UCSD-AML1 (cell line): ENCODE measurements at regions not wholly inside any gene's neighbourhood (a gene's known extent, or its start where the extent isn't known, plus 50 kb on each side); places are given as distances from the start of the nearest gene placed in this dataset.
"Not testable (repeated sequence)": the region's sequence is repeated elsewhere in the genome, so short reads cannot be mapped to it uniquely, and the experiment has no call there.

Source experiments
- DNase-seq: peaks from one replicate; lab custom pipeline; 2025; ENCODE audit not compliant: unreplicated experiment; lab: John Stamatoyannopoulos, UW

DNA sequence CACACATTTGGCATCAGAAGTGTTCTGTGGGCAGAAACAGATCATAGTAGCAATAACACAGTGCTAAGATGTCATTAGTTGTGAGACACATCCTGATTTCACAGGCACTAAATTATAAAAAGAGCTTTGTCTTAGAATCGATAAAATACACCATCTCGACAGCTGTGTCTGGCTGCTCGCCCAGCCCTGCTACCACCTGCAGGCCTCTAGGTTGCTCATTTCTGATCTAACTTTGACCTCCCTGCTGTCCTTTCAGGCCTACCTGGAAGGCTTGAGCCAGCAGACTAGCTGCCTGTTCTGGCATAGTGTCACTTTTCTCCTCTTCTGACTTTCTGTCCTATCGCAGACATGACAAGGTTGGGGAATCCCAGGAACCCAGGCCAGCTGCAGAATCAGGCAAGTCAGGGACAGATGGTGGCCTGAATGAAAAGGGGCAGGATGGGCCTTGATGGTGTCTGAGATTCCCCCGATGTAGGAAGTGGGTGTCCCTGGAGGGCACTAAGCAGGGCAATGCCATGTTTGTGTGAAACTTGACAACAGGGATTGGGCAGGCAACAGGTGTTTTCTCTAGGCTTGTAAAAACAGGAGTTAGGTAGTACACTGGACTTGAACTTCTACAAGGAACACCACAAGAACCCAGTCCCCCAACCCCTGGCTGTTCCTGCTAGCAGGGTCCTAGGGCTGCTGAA is 66.6 kb upstream of the RHOU start:
- DNase-seq = no peak

DNA sequence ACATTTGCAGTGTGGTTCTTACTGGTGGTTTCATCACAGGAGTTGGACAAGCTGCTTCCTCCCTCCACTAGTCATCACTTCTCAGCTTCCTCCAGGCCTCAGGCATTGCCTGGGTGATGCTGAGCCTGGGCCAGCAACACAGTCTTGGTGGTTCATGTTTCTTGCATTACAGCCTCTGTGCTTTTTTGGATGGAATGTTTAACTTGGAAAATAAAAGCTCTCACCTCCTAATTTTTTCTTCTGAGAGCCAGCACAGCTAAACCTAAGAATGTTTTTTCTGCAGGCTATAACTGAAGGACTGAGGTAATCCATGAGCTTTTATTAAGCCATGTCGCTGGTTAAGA is 66.1 kb upstream of the RHOU start:
- DNase-seq = no peak

DNA sequence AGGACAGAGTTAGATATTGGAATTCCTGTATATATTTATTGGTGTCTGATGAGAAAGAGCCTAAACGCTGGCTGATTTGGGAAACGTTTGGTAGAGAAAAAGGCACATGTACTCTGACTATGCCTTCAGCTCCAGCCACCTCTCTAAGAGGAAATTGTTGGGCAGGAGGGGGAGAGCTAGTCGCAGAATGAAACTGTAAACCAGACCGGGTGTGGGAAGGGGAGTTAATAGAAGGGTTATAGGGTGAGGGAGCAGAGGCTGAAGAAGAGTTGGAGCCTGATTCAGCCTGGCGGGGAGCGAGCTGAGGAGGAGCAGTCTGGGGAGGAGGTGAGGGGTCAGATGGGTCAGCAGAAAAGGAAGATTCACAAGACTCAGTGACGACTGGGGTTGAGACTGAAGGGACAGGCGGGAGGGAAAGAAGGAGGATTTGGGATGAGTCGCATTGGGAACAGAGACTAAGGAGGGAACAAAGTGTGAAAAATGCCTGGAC is 54.2 kb upstream of the RHOU start:
- not testable (repeated sequence) for DNase-seq

DNA sequence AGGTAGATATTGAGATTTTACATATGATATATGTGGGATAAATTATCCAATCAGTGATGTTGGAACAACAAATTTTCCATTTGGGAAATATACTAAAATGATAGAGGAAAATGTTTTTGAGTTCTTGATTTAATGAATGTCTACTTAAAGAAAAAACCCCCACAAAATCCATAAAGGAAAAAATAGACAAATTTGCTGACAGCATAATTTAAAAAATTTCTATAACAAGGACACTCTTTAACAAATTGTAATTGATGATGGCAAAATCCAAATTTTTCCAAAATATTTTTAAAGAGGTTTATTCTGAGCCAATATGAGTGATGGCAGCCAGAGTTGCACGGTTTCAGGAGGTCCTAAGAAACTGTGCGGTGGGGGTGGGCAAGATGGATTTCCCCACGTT is 51.9 kb upstream of the RHOU start:
- no peak for DNase-seq

DNA sequence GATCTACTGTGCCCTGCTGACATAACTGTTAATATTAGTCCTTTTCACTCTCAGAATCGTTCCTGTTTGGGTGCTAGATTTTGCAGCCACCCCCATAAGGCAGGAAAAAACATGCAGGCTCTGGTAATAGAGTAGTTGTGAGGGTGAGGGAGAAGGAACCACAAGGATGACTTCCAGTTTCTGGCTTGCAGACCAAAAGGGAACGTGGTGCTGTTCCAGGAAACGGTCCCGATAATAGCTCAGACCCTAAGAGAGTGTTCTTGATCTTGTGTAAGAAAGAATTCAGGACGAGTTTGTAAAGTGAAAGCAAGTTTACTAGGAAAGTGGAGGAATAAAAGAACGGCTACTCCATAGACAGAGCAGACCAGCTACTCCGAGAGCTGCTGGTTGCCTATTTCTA is 50.7 kb upstream of the RHOU start:
- DNase-seq = no peak

DNA sequence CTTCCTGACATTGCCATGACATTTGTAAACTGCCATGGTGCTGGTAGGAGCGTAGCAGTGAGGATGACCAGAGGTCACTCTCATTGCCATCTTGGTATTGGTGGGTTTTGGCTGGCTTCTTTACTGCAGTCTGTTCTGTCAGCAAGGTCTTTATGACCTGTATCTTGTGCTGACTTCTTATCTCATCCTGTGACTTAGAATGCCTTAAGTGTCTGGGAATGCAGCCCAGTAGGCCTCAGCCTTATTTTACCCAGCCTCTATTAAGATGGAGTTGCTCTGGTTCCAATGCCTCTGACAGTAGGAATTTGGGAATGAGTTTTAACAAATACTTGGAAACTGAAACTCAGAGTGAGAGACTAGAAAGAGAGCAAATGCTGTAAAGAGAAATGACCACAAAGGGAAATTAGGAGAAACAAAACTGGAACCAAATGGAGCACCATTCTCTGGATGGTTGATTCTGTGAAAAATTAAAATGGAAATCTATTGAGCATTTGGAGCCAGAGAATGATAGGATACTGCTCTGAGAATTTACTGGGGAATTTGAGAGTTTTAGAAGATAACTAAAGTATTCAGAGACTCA is 50.1 kb upstream of the RHOU start:
- no peak for DNase-seq
